Adipocyte (in vitro differentiated cells): ENCODE measurements at regions not wholly inside any gene's neighbourhood (a gene's known extent, or its start where the extent isn't known, plus 50 kb on each side); places are given as distances from the start of the nearest gene placed in this dataset.

Experiments used
- DNase-seq: peaks from one replicate; pipeline ENCODE4 v3.0.0-alpha.2; 2015; ENCODE audit warnings: low read depth
- H3K27me3 ChIP-seq: replicated peaks from 2 replicates; pipeline ENCODE4 v1.7.0; 2013; ENCODE audit warnings: mild to moderate bottlenecking, low read length, moderate library complexity; ENCODE audit not compliant: control insufficient read depth, insufficient read depth
- H3K36me3 ChIP-seq: 2 replicates; pipeline ENCODE4 v1.7.0; 2013; ENCODE audit warnings: low read length, mild to moderate bottlenecking, moderate library complexity; ENCODE audit not compliant: control insufficient read depth, insufficient read depth, severe bottlenecking
- H3K4me1 ChIP-seq: 2 replicates; pipeline ENCODE4 v1.7.0; 2013; ENCODE audit warnings: mild to moderate bottlenecking, low read length, moderate library complexity; ENCODE audit not compliant: control insufficient read depth, insufficient read depth
- H3K4me3 ChIP-seq: 2 replicates; pipeline ENCODE4 v1.7.0; 2013; ENCODE audit warnings: mild to moderate bottlenecking, low read length, moderate library complexity
- H3K9ac ChIP-seq: 2 replicates; pipeline ENCODE4 v1.7.0; 2013; ENCODE audit warnings: mild to moderate bottlenecking, low read length, moderate library complexity
- H3K9me3 ChIP-seq: 2 replicates; pipeline ENCODE4 v1.7.0; 2013; ENCODE audit warnings: mild to moderate bottlenecking, low read length, moderate library complexity; ENCODE audit not compliant: control insufficient read depth

GRCh38 chr6:105886814-105887544 lies 199.2 kb upstream of the PRDM1 start:
- Histone ChIP-seq H3K36me3 (no peaks in the 10 kb centered on the region), H3K9ac (no peak overlapping the region), H3K27me3 (no peaks in the 10 kb centered on the region), H3K9me3 (peaks cover 8% of the 10 kb centered on the region), H3K4me3 (no peak overlapping the region), H3K4me1 (peaks cover 22% of the 10 kb centered on the region)
- no peak for DNase-seq

- Histone ChIP-seq H3K9ac (no peak overlapping the region), H3K9me3 (peaks cover 8% of the 10 kb centered on the region), H3K4me1 (peaks cover 23% of the 10 kb centered on the region), H3K36me3 (no peaks in the 10 kb centered on the region), H3K4me3 (no peak overlapping the region), H3K27me3 (no peaks in the 10 kb centered on the region)
- no peak for DNase-seq
These were observed 199.9 kb upstream of the PRDM1 start for GRCh38 chr6:105886066-105886813.

- Histone ChIP-seq H3K4me1 (peaks cover 23% of the 10 kb centered on the region), H3K4me3 (no peak overlapping the region), H3K36me3 (no peaks in the 10 kb centered on the region), H3K9ac (no peak overlapping the region), H3K27me3 (no peaks in the 10 kb centered on the region), H3K9me3 (no peaks in the 10 kb centered on the region)
- no peak for DNase-seq
These were observed 201.7 kb upstream of the PRDM1 start for GRCh38 chr6:105884426-105884825.

DNA sequence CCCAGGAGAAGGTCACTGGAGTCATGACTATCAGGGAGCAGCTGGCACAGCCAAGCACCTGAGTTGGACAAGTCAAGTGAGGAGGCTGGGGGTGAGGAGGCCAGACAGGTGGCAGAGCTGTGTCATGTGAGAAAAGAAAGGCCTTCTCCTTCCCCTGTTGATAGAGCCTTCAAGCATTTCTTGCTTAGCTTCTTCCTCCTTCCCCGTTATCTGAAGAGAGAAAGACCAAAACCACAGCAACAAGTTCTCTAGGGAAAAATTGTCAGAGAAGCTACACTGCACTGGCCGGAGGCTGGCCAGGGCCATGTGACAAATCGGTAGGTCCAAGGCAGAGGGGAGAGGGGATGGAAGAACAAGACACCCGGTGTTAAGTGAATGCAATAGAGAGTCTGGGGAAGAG lies 202.1 kb upstream of the PRDM1 start:
- H3K4me1 ChIP-seq = peaks cover 23% of the 10 kb centered on the region
- H3K27me3 ChIP-seq = no peaks in the 10 kb centered on the region
- no peak for DNase-seq
- H3K9me3 ChIP-seq = no peaks in the 10 kb centered on the region
- H3K36me3 ChIP-seq = no peaks in the 10 kb centered on the region
- H3K4me3 ChIP-seq = no peak overlapping the region
- H3K9ac ChIP-seq = no peak overlapping the region

- no peak overlapping the region for H3K9ac ChIP-seq
- no peaks in the 10 kb centered on the region for H3K36me3 ChIP-seq
- no peaks in the 10 kb centered on the region for H3K9me3 ChIP-seq
- peak; percentile 53 for DNase-seq
- H3K27me3 ChIP-seq = no peaks in the 10 kb centered on the region
- peaks cover 23% of the 10 kb centered on the region for H3K4me1 ChIP-seq
- no peak overlapping the region for H3K4me3 ChIP-seq
These were observed 203.3 kb upstream of the PRDM1 start for GRCh38 chr6:105882828-105883227.

GRCh38 chr6:105882121-105882803 lies 203.9 kb upstream of the PRDM1 start:
- H3K9ac ChIP-seq = no peak overlapping the region
- DNase-seq = peak; percentile 66
- no peak overlapping the region for H3K4me3 ChIP-seq
- H3K9me3 ChIP-seq = no peaks in the 10 kb centered on the region
- H3K27me3 ChIP-seq = no peaks in the 10 kb centered on the region
- peaks cover 23% of the 10 kb centered on the region for H3K4me1 ChIP-seq
- H3K36me3 ChIP-seq = no peaks in the 10 kb centered on the region

- no peaks in the 10 kb centered on the region for H3K36me3 ChIP-seq
- peaks cover 20% of the 10 kb centered on the region for H3K4me1 ChIP-seq
- H3K27me3 ChIP-seq = no peaks in the 10 kb centered on the region
- no peak overlapping the region for H3K9ac ChIP-seq
- no peak for DNase-seq
- H3K9me3 ChIP-seq = no peaks in the 10 kb centered on the region
- H3K4me3 ChIP-seq = no peak overlapping the region
These were observed 204.5 kb upstream of the PRDM1 start for GRCh38 chr6:105881608-105882007.

DNA sequence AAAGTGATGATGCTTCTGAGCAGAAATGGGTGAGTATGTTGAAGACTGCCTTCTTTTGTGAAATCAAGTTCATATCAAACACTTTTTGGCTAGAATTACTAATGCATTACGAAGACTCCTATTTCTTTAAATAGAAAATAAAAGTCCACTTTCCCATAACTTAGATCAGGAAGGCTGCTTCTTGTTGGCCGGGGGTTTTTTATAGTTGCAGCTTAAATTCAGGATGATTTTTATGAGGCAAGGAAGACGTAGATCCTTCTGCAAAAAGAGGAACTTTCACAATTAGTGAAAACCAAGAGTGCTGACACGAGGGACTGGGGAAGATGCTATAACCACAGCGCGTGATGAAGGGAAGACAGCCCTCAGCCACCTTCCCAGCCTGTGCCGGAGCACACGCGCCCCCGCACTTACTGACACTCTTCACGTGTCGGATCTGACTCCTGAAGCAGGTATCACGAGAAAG lies 206.1 kb upstream of the PRDM1 start:
- H3K4me3 ChIP-seq = no peak overlapping the region
- no peak overlapping the region for H3K9ac ChIP-seq
- no peaks in the 10 kb centered on the region for H3K27me3 ChIP-seq
- no peak for DNase-seq
- no peaks in the 10 kb centered on the region for H3K9me3 ChIP-seq
- H3K4me1 ChIP-seq = peaks cover 10% of the 10 kb centered on the region
- no peaks in the 10 kb centered on the region for H3K36me3 ChIP-seq

GRCh38 chr6:105879146-105879545 lies 207.0 kb upstream of the PRDM1 start:
- Histone ChIP-seq H3K36me3 (no peaks in the 10 kb centered on the region), H3K27me3 (no peaks in the 10 kb centered on the region), H3K9ac (no peak overlapping the region), H3K4me1 (peaks cover 10% of the 10 kb centered on the region), H3K9me3 (no peaks in the 10 kb centered on the region), H3K4me3 (no peak overlapping the region)
- no peak for DNase-seq

DNA sequence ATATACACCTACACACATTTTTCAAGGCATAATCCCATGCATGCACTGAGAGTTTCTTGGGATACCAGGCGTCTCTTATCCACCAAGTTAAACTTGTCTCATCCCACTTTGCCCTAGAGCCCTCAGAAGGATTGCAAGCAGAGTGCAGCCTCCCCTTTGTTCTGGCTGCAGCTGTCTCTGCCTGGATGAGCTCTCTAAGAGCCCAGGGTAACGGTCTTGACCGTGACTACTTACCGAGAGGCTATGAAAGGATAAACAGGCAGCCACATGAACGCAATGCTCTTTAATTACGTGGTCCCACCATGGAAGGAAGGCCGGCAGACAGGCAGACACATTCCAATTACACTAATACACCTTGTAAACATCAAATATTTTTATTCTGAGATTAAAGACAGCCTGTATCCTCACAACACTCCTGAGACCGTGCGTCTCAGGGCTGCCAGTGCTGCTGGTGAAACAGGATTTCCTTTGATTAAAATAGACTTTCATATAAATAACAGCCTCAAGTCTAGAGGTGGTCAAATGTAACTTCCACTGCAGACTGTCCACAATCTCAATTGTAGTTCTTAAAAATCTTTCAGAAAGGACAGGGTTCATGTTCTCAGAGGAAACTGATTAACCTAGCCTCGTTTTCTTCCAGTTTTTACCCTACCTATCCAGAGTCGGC lies 210.0 kb upstream of the PRDM1 start:
- H3K4me1 ChIP-seq = no peaks in the 10 kb centered on the region
- no peaks in the 10 kb centered on the region for H3K9me3 ChIP-seq
- H3K4me3 ChIP-seq = no peak overlapping the region
- H3K27me3 ChIP-seq = no peaks in the 10 kb centered on the region
- no peak for DNase-seq
- H3K9ac ChIP-seq = no peak overlapping the region
- H3K36me3 ChIP-seq = no peaks in the 10 kb centered on the region
